ENCODE measurements at regions not wholly inside any gene's neighbourhood (a gene's known extent, or its start where the extent isn't known, plus 50 kb on each side); places are given as distances from the start of the nearest gene placed in this dataset.
"Not testable (repeated sequence)": the region's sequence is repeated elsewhere in the genome, so short reads cannot be mapped to it uniquely, and the experiment has no call there.

DNA sequence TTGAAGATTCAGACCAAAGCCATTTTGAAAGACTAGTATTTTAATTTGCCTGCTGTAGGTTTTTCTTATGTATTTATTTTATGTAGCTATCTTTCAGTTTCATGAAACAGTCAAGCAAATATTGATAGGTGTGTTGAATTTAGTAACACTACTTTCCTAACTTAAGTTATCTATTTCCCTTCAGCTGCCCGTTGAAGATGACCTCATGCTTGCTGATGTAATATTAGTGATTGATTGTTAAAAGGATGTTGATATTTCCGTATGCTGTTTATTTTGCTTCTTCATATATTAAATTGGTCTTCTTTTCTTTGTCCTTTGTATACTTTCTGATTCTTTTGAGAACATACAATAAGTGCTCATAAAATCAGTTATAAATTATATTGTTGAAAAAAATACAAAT lies 86.8 kb upstream of the CHORDC1 start:
- no peak overlapping the region for H3K4me3 ChIP-seq (ENCODE audit: insufficient read depth, low read depth, low read length)
- WGBS, 2 experiments, result 92% methylated on average over 2 of the region's 2 CpGs; no CpG with 5 or more reads in 1 of the 2 experiments
- no peaks in the 10 kb centered on the region for H3K27me3 ChIP-seq (ENCODE audit: control insufficient read depth, insufficient read depth, low read length, poor library complexity, severe bottlenecking)
- H3K27ac ChIP-seq (ENCODE audit: insufficient read depth, low read depth, low read length, poor library complexity, severe bottlenecking), result no peak overlapping the region
- no peaks in the 10 kb centered on the region for H3K36me3 ChIP-seq (ENCODE audit: control insufficient read depth, insufficient read depth, low read length)
- H3K9me3 ChIP-seq (ENCODE audit: control insufficient read depth, low read length), result no peaks in the 10 kb centered on the region
- no peaks in the 10 kb centered on the region for H3K4me1 ChIP-seq (ENCODE audit: control insufficient read depth, insufficient read depth, low read length)

DNA sequence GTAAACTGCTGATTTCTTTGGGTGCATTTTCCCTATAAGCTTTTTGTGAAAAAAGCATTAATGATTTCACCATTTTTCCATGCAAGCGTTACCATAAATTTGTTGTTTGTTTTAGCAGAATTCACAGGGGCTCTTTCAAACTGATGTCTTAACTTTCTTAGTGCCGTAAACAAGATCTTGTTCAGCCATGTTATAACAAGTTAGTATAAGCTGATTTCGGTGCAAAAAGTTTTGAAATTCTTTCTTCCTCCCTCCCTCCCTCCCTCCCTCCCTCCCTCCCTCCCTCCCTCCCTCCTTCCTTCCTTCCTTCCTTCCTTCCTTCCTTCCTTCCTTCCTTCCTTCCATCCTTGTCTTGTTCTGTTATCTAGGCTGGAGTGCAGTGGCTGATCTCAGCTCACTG lies 71.7 kb upstream of the CHORDC1 start:
- Histone ChIP-seq H3K27me3 (ENCODE audit: control insufficient read depth, insufficient read depth, low read length, poor library complexity, severe bottlenecking) (no peaks in the 10 kb centered on the region), H3K4me1 (ENCODE audit: control insufficient read depth, insufficient read depth, low read length) (no peaks in the 10 kb centered on the region), H3K9me3 (ENCODE audit: control insufficient read depth, low read length) (no peaks in the 10 kb centered on the region), H3K27ac (ENCODE audit: insufficient read depth, low read depth, low read length, poor library complexity, severe bottlenecking) (no peak overlapping the region), H3K36me3 (ENCODE audit: control insufficient read depth, insufficient read depth, low read length) (no peaks in the 10 kb centered on the region), H3K4me3 (ENCODE audit: insufficient read depth, low read depth, low read length) (no peak overlapping the region)
- WGBS, 2 experiments, result 93 to 97% methylated on average over 2 of the region's 3 CpGs

DNA sequence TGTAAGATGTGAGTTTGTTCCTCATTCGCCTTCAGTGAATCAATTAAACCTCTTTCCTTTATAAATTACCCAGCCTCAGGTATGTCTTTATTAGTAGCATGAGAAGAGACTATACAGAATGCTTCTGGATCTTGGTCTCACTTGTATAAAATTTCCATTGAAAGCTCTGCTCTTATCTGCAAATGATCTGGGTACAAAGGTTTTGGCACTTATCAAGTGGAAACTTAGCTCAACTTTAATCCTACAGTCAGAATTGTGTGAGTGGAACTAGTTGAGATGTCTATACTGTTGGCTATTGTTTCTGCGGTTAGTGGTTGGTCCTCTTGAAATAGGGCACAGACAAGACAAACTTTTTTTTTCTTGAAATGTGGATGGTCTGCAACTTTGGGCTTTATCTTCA lies 71.2 kb upstream of the CHORDC1 start:
- Histone ChIP-seq H3K9me3 (ENCODE audit: control insufficient read depth, low read length) (no peaks in the 10 kb centered on the region), H3K27ac (ENCODE audit: insufficient read depth, low read depth, low read length, poor library complexity, severe bottlenecking) (no peak overlapping the region)
- 97 to 100% methylated on average over 1 to 2 of the region's 2 CpGs for WGBS, 2 experiments

DNA sequence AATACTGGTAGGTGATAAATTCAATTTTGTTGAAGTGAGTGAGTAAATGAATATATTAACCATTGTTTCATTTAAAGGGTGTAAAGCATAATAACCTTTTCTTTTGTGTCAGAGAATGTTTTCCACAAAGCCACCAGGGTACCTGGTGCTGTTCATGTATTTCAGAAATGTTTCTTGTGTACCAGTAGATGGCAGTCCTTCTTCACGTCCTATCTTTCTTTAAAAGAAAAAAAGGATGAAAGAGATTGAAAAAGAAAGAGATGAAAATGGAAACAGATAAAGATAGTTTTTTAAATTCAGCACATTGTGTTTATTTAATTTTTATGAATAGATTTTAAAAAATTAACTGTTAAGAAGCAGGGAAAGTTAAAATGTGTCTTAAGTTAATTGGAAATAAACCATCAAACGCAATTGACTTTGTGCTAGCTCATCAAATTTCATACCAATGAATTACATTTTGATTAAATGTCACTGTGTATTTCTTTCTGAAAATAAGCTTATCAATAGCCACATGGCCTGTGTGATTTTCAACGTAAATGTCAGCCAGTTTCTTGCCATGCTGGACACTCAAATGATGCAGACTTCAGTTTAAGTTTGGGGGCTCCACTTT lies 65.5 kb upstream of the CHORDC1 start:
- Histone ChIP-seq H3K9me3 (ENCODE audit: control insufficient read depth, low read length) (no peaks in the 10 kb centered on the region), H3K27me3 (ENCODE audit: control insufficient read depth, insufficient read depth, low read length, poor library complexity, severe bottlenecking) (no peaks in the 10 kb centered on the region), H3K4me3 (ENCODE audit: insufficient read depth, low read depth, low read length) (no peak overlapping the region), H3K27ac (ENCODE audit: insufficient read depth, low read depth, low read length, poor library complexity, severe bottlenecking) (no peak overlapping the region), H3K4me1 (ENCODE audit: control insufficient read depth, insufficient read depth, low read length) (no peaks in the 10 kb centered on the region), H3K36me3 (ENCODE audit: control insufficient read depth, insufficient read depth, low read length) (no peaks in the 10 kb centered on the region)
- 50 to 64% methylated on average over 1 to 3 of the region's 3 CpGs for WGBS, 2 experiments

More for the DNA sequence above, 71.2 kb upstream of the CHORDC1 start:
- Histone ChIP-seq H3K36me3 (ENCODE audit: control insufficient read depth, insufficient read depth, low read length) (no peaks in the 10 kb centered on the region), H3K4me1 (ENCODE audit: control insufficient read depth, insufficient read depth, low read length) (no peaks in the 10 kb centered on the region), H3K4me3 (ENCODE audit: insufficient read depth, low read depth, low read length) (no peak overlapping the region), H3K27me3 (ENCODE audit: control insufficient read depth, insufficient read depth, low read length, poor library complexity, severe bottlenecking) (no peaks in the 10 kb centered on the region)

DNA sequence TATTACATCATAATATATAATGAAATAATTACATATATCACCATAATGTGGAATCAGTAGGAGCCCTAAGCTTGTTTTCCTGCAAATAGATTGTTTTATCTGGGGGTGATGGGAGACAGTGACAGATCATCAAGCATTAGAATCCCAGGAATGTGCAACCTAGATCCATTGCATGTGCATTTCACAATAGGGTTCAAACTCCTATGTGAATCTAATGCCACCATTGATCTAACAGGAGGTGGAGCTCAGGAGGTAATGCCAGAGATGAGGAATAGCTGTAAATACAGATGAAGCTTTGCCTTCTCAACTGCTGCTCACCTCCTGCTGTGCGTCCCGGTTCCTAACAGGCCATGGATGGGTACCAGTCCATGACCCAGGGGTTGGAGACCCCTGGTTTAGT lies 63.8 kb upstream of the CHORDC1 start:
- Histone ChIP-seq H3K27me3 (ENCODE audit: control insufficient read depth, insufficient read depth, low read length, poor library complexity, severe bottlenecking) (no peaks in the 10 kb centered on the region), H3K4me1 (ENCODE audit: control insufficient read depth, insufficient read depth, low read length) (no peaks in the 10 kb centered on the region), H3K27ac (ENCODE audit: insufficient read depth, low read depth, low read length, poor library complexity, severe bottlenecking) (no peak overlapping the region), H3K9me3 (ENCODE audit: control insufficient read depth, low read length) (no peaks in the 10 kb centered on the region), H3K36me3 (ENCODE audit: control insufficient read depth, insufficient read depth, low read length) (no peaks in the 10 kb centered on the region), H3K4me3 (ENCODE audit: insufficient read depth, low read depth, low read length) (no peak overlapping the region)
- 77 to 89% methylated on average over 2 of the region's 2 CpGs for WGBS, 2 experiments

DNA sequence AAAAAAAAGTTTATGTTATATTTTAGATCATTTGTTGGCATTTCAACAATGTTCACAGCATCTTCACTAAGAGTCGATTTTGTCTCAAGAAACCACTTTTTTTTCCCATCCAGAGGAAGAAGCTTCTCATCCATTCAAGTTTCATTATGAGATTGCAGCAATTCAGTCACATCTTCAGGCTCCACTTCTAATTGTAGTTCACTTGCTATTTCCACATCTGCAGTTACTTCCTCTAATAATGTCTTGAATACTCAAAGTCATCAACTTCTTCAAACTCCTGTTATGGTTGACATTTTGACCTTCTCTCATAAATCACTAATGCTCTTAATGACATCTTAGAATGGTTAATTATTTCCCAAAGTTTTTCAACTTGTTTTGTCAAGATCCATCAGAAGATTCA lies 61.3 kb upstream of the CHORDC1 start:
- WGBS, 2 experiments, result 90 to 92% methylated on average over 1 of the region's 1 CpG
- H3K36me3 ChIP-seq (ENCODE audit: control insufficient read depth, insufficient read depth, low read length), result no peaks in the 10 kb centered on the region
- H3K9me3 ChIP-seq (ENCODE audit: control insufficient read depth, low read length), result no peaks in the 10 kb centered on the region
- H3K4me1 ChIP-seq (ENCODE audit: control insufficient read depth, insufficient read depth, low read length), result no peaks in the 10 kb centered on the region
- H3K4me3 ChIP-seq (ENCODE audit: insufficient read depth, low read depth, low read length), result no peak overlapping the region
- H3K27me3 ChIP-seq (ENCODE audit: control insufficient read depth, insufficient read depth, low read length, poor library complexity, severe bottlenecking), result no peaks in the 10 kb centered on the region
- no peak overlapping the region for H3K27ac ChIP-seq (ENCODE audit: insufficient read depth, low read depth, low read length, poor library complexity, severe bottlenecking)

DNA sequence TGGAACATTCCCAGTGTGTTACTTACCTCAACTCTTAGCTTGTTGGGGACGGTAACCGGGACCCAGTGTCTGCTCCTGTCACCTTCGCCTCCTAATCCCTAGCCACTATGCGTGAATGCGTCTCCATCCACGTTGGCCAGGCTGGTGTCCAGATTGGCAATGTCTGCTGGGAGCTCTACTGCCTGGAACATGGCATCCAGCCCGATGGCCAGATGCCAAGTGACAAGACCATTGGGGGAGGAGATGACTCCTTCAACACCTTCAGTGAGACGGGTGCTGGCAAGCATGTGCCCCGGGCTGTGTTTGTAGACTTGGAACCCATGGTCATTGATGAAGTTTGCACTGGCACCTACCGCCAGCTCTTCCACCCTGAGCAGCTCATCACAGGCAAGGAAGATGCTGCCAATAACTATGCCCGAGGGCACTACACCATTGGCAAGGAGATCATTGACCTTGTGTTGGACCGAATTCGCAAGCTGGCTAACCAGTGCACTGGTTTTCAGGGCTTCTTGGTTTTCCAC lies 59.8 kb upstream of the CHORDC1 start:
- not testable (repeated sequence) for H3K9me3 ChIP-seq (ENCODE audit: control insufficient read depth, low read length); H3K27ac ChIP-seq (ENCODE audit: insufficient read depth, low read depth, low read length, poor library complexity, severe bottlenecking); H3K4me3 ChIP-seq (ENCODE audit: insufficient read depth, low read depth, low read length); H3K36me3 ChIP-seq (ENCODE audit: control insufficient read depth, insufficient read depth, low read length); H3K27me3 ChIP-seq (ENCODE audit: control insufficient read depth, insufficient read depth, low read length, poor library complexity, severe bottlenecking); H3K4me1 ChIP-seq (ENCODE audit: control insufficient read depth, insufficient read depth, low read length)
- 96% methylated on average over 13 of the region's 13 CpGs for WGBS, 2 experiments

DNA sequence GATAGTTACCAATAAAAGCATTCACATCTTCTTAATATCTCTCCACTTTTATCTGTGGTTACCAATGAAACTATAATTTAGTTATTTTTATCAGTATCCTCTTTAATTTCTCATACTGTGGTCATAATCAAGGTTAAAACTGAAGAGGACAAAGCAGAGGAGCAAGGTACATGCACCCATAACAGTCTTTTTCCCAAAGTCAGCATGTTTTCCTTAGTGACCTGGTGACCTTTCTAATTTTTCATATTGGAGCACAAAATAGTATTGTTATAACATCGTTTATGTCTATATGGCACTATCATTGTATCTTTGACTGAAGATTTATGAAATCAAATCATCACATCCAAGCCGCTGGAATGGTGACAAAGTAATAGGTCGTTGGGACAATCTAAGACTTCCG lies 51.5 kb upstream of the CHORDC1 start:
- Histone ChIP-seq H3K9me3 (ENCODE audit: control insufficient read depth, low read length) (no peaks in the 10 kb centered on the region), H3K27ac (ENCODE audit: insufficient read depth, low read depth, low read length, poor library complexity, severe bottlenecking) (no peak overlapping the region), H3K4me3 (ENCODE audit: insufficient read depth, low read depth, low read length) (no peak overlapping the region), H3K4me1 (ENCODE audit: control insufficient read depth, insufficient read depth, low read length) (no peaks in the 10 kb centered on the region), H3K36me3 (ENCODE audit: control insufficient read depth, insufficient read depth, low read length) (no peaks in the 10 kb centered on the region), H3K27me3 (ENCODE audit: control insufficient read depth, insufficient read depth, low read length, poor library complexity, severe bottlenecking) (no peaks in the 10 kb centered on the region)
- WGBS, 2 experiments, result 94 to 99% methylated on average over 3 to 4 of the region's 4 CpGs
